ENCODE measurements at regions not wholly inside any gene's neighbourhood (a gene's known extent, or its start where the extent isn't known, plus 50 kb on each side); places are given as distances from the start of the nearest gene placed in this dataset.

DNA sequence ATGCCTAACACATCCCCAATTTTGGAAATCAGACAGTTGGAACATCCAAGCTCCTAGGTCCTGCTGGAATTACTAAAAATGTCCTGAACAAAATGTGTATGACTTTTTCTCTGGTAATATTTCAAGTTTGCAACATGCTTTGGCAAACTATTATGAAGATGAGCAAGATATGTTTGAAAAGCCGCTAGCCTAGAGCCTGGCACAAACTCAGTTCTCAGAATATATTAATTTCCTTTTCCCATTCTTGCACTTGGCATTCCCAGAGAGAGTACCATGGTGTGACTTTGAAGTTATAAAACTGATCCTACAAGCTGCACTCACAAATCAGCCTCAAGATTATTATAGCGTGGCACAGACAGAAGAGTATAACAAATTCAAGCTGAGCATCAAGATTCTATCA, 1031.1 kb downstream of the NTRK3 start:
- DNase-seq (ENCODE audit: low spot score) = no peak
- in situ Hi-C loops (cut with MboI; ENCODE audit: low pct_unique_long_range_greater_than_20kb, low sequenced_read_pairs, unreplicated experiment) = no loop called here
- TF ChIP-seq, protein P1, sequence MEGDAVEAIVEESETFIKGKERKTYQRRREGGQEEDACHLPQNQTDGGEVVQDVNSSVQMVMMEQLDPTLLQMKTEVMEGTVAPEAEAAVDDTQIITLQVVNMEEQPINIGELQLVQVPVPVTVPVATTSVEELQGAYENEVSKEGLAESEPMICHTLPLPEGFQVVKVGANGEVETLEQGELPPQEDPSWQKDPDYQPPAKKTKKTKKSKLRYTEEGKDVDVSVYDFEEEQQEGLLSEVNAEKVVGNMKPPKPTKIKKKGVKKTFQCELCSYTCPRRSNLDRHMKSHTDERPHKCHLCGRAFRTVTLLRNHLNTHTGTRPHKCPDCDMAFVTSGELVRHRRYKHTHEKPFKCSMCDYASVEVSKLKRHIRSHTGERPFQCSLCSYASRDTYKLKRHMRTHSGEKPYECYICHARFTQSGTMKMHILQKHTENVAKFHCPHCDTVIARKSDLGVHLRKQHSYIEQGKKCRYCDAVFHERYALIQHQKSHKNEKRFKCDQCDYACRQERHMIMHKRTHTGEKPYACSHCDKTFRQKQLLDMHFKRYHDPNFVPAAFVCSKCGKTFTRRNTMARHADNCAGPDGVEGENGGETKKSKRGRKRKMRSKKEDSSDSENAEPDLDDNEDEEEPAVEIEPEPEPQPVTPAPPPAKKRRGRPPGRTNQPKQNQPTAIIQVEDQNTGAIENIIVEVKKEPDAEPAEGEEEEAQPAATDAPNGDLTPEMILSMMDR (IDR thresholded peaks at IDR 0.05; ENCODE audit: extremely low read depth, insufficient read depth, missing control alignments) = no peak

- TF ChIP-seq, protein P1 (IDR thresholded peaks at IDR 0.05; ENCODE audit: extremely low read depth, insufficient read depth, missing control alignments) = no peak
- no peak for DNase-seq (ENCODE audit: low spot score)
Observed at GRCh38 chr15:87224404-87224803, 1032.1 kb downstream of the NTRK3 start.

DNA sequence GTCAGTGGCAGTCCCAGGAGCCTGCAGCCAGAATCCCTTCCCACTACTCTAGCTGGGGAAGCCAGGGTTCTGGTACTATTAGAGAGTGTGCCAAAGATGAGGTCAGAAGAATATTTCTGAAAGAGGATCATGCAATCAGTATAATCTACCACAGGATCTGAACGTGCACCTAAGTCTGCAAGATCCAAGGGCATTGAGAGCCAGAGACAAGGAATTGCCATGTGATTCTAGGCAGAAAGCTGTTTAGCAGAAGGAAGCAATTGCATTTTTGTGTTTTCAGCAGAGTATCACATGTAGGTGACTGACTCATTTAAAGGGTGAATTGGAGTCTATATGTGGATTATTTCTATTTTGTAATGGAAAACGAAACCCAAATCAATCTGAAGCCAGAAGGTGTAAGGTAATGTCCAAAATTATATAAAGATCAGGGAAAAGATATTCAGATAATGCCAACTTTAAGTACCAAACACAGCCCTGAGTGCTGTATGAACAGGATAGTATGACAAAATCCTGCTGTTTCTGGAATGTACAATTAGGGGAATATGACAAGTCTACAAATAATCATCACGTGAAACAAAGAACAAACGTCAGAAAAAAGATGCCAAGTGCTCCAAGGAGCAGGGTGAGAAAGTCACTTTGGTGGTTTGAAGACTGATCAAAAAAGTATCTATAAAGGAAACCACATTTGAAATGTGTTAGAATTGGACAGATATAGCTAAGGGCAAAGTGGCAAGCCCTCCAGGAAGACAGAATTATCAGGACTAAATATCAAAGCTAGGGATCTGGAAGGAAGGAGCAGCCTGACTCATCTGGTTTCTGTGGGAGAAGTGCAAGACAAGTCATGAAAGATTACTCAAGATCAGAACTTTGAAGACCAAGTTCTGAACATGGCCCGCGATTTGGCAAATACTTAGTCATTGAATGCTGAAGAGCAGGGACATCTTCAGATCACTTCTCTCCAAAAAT, 1036.6 kb downstream of the NTRK3 start:
- TF ChIP-seq, protein P1 (IDR thresholded peaks at IDR 0.05; ENCODE audit: extremely low read depth, insufficient read depth, missing control alignments) = no peak
- in situ Hi-C loops (cut with MboI; ENCODE audit: low pct_unique_long_range_greater_than_20kb, low sequenced_read_pairs, unreplicated experiment) = no loop called here
- DNase-seq (ENCODE audit: low spot score) = no peak

More at GRCh38 chr15:87224404-87224803, 1032.1 kb downstream of the NTRK3 start:
- in situ Hi-C loops (cut with MboI; ENCODE audit: low pct_unique_long_range_greater_than_20kb, low sequenced_read_pairs, unreplicated experiment) = no loop called here

GRCh38 chr15:87215100-87215499, 1041.4 kb downstream of the NTRK3 start:
- in situ Hi-C loops (cut with MboI; ENCODE audit: low pct_unique_long_range_greater_than_20kb, low sequenced_read_pairs, unreplicated experiment) = no loop called here
- TF ChIP-seq, protein P1 (IDR thresholded peaks at IDR 0.05; ENCODE audit: extremely low read depth, insufficient read depth, missing control alignments) = no peak
- no peak for DNase-seq (ENCODE audit: low spot score)

DNA sequence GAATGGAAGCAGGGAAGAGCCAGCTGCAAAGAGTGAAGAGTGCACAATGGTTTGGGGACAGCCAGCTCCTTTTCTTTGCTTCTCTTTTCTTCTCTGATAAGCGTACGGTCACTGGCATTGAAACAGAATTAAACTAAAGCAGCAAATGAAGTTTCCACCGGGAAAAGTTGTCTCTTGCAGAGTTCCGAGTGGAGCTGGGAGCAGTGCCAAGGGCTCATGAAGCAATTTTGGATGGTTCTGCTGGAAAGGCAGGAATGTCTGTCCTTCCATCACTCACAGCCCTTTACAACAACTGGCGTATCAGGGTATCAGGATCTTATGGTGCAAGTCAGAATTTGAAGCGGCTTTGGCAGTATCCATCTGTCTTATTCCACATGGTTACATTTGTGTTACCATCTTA, 1042.9 kb downstream of the NTRK3 start:
- no peak for DNase-seq (ENCODE audit: low spot score)
- in situ Hi-C loops (cut with MboI; ENCODE audit: low pct_unique_long_range_greater_than_20kb, low sequenced_read_pairs, unreplicated experiment) = no loop called here
- TF ChIP-seq, protein P1 (IDR thresholded peaks at IDR 0.05; ENCODE audit: extremely low read depth, insufficient read depth, missing control alignments) = no peak

- in situ Hi-C loops (cut with MboI; ENCODE audit: low pct_unique_long_range_greater_than_20kb, low sequenced_read_pairs, unreplicated experiment) = no loop called here
- DNase-seq (ENCODE audit: low spot score) = no peak
- TF ChIP-seq, protein P1 (IDR thresholded peaks at IDR 0.05; ENCODE audit: extremely low read depth, insufficient read depth, missing control alignments) = no peak
Observed at GRCh38 chr15:87212041-87212440, 1044.5 kb downstream of the NTRK3 start.
